Bronchial epithelial cell (primary cell): ENCODE measurements at regions not wholly inside any gene's neighbourhood (a gene's known extent, or its start where the extent isn't known, plus 50 kb on each side); places are given as distances from the start of the nearest gene placed in this dataset.
"Not testable (repeated sequence)": the region's sequence is repeated elsewhere in the genome, so short reads cannot be mapped to it uniquely, and the experiment has no call there.

ENCODE experiments used
- DNase-seq: peaks from one replicate; pipeline ENCODE4 v3.0.0-alpha.2; 2010; ENCODE audit warnings: low read depth
- FAIRE-seq: peaks from 2 replicates; lab custom pipeline; 2011; peaks lifted over from hg19 to GRCh38; lab: Jason Lieb, UNC
- H3K27me3 ChIP-seq: 2 replicates; pipeline ENCODE4 v1.5.1; 2011; ENCODE audit warnings: low read length; ENCODE audit not compliant: control insufficient read depth, insufficient read depth
- H3K36me3 ChIP-seq: 2 replicates; pipeline ENCODE4 v1.5.1; 2011; ENCODE audit warnings: low read length; ENCODE audit not compliant: control insufficient read depth, insufficient read depth
- H3K4me3 ChIP-seq: 2 replicates; pipeline ENCODE4 v1.5.1; 2011; ENCODE audit warnings: mild to moderate bottlenecking, low read depth, low read length, control low read depth
- TF ChIP-seq, protein P1 (sequence below): IDR thresholded peaks from 2 replicates; pipeline ENCODE4 v1.5.1; 2011; ENCODE audit warnings: mild to moderate bottlenecking, moderate library complexity, low read length, control low read depth, inconsistent platforms; ENCODE audit not compliant: insufficient read depth, severe bottlenecking

GRCh38 chr6:130643361-130643760 lies 183.8 kb upstream of the SMLR1 start:
- Histone ChIP-seq H3K36me3 (no peaks in the 10 kb centered on the region), H3K27me3 (no peaks in the 10 kb centered on the region), H3K4me3 (no peak overlapping the region)
- TF ChIP-seq, protein P1, sequence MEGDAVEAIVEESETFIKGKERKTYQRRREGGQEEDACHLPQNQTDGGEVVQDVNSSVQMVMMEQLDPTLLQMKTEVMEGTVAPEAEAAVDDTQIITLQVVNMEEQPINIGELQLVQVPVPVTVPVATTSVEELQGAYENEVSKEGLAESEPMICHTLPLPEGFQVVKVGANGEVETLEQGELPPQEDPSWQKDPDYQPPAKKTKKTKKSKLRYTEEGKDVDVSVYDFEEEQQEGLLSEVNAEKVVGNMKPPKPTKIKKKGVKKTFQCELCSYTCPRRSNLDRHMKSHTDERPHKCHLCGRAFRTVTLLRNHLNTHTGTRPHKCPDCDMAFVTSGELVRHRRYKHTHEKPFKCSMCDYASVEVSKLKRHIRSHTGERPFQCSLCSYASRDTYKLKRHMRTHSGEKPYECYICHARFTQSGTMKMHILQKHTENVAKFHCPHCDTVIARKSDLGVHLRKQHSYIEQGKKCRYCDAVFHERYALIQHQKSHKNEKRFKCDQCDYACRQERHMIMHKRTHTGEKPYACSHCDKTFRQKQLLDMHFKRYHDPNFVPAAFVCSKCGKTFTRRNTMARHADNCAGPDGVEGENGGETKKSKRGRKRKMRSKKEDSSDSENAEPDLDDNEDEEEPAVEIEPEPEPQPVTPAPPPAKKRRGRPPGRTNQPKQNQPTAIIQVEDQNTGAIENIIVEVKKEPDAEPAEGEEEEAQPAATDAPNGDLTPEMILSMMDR = no peak
- DNase-seq (no peak), FAIRE-seq (no peak)

- FAIRE-seq (no peak), DNase-seq (no peak)
- H3K27me3 ChIP-seq = no peaks in the 10 kb centered on the region
- H3K4me3 ChIP-seq = no peak overlapping the region
- H3K36me3 ChIP-seq = no peaks in the 10 kb centered on the region
- TF ChIP-seq, protein P1 = no peak
Observed at GRCh38 chr6:130644175-130644574, 183.0 kb upstream of the SMLR1 start.

- H3K27me3 ChIP-seq, DNase-seq, H3K4me3 ChIP-seq, FAIRE-seq, H3K36me3 ChIP-seq: not testable (repeated sequence)
Observed at GRCh38 chr6:130644769-130645168, 182.4 kb upstream of the SMLR1 start.

GRCh38 chr6:130647246-130647645 lies 180.0 kb upstream of the SMLR1 start:
- Histone ChIP-seq H3K4me3 (no peak overlapping the region), H3K36me3 (no peaks in the 10 kb centered on the region), H3K27me3 (no peaks in the 10 kb centered on the region)
- no peak for DNase-seq
- TF ChIP-seq, protein P1 = no peak
- FAIRE-seq = no peak

DNA sequence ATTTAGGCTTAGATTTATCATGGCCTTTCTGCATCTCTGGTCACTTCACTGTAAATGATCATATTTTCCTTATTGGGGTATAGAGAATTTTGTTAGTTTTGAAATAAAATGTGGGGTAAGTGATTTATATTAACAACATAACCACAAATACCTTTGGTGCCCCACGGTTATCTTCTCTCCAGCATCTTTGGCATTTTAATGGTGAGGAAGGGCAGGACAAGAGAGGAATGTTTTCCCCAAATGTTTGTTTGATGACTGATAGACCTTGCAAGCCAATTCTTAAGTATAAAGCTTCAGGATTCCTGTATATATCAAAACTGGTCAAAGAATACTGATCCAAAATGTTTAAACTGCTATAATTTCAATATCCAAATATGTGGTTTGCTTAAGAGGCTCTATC lies 171.6 kb upstream of the SMLR1 start:
- TF ChIP-seq, protein P1 = no peak
- DNase-seq (no peak), FAIRE-seq (no peak)
- Histone ChIP-seq H3K27me3 (peaks cover 2% of the 10 kb centered on the region), H3K36me3 (no peaks in the 10 kb centered on the region), H3K4me3 (no peak overlapping the region)

- no peak for DNase-seq
- no peak for FAIRE-seq
Observed at GRCh38 chr6:130661077-130661476, 166.1 kb upstream of the SMLR1 start.

More at GRCh38 chr6:130661077-130661476, 166.1 kb upstream of the SMLR1 start:
- H3K36me3 ChIP-seq = no peaks in the 10 kb centered on the region
- TF ChIP-seq, protein P1 = no peak
- no peak overlapping the region for H3K4me3 ChIP-seq
- no peaks in the 10 kb centered on the region for H3K27me3 ChIP-seq
